Keratinocyte (primary cell): ENCODE measurements at regions not wholly inside any gene's neighbourhood (a gene's known extent, or its start where the extent isn't known, plus 50 kb on each side); places are given as distances from the start of the nearest gene placed in this dataset.

ENCODE experiments used
- DNase-seq: peaks from one replicate; pipeline ENCODE4 v3.0.0-alpha.2; 2011; ENCODE audit warnings: low read depth, missing footprints, low spot score
- FAIRE-seq: peaks from 2 replicates; lab custom pipeline; 2011; peaks lifted over from hg19 to GRCh38; lab: Jason Lieb, UNC
- H2AFZ ChIP-seq: 2 replicates; pipeline ENCODE4 v1.6.0; 2012; ENCODE audit warnings: low read length, control low read depth, inconsistent platforms; ENCODE audit not compliant: control insufficient read depth
- H3K27ac ChIP-seq: 2 replicates; pipeline ENCODE4 v1.5.1; 2011; ENCODE audit warnings: low read length; ENCODE audit not compliant: control insufficient read depth, insufficient read depth
- H3K27me3 ChIP-seq: 3 replicates; pipeline ENCODE4 v1.6.0; 2011; ENCODE audit warnings: low read length; ENCODE audit not compliant: control insufficient read depth, insufficient read depth; ENCODE audit errors: extremely low read depth
- H3K36me3 ChIP-seq, 2 experiments: 2 replicates in 1 of 2; 3 replicates in 1 of 2; pipeline ENCODE4 v1.5.1; 2011; ENCODE audit warnings: low read length in 2 of 2, mild to moderate bottlenecking in 1 of 2; ENCODE audit not compliant: control insufficient read depth in 2 of 2, insufficient read depth in 2 of 2; ENCODE audit errors: extremely low read depth in 1 of 2
- H3K4me1 ChIP-seq: 3 replicates; pipeline ENCODE4 v1.5.1; 2011; ENCODE audit warnings: low read length; ENCODE audit not compliant: control insufficient read depth, insufficient read depth; ENCODE audit errors: extremely low read depth
- H3K4me2 ChIP-seq: 3 replicates; pipeline ENCODE4 v1.6.0; 2011; ENCODE audit warnings: low read depth, low read length; ENCODE audit not compliant: control insufficient read depth, insufficient read depth; ENCODE audit errors: extremely low read depth
- H3K4me3 ChIP-seq, 3 experiments: fragments of 200-600 bp in 1 of 3; sonication (generic) in 1 of 3; 2 replicates in 2 of 3; 3 replicates in 1 of 3; pipeline ENCODE4 v1.5.1; 2011 to 2016; ENCODE audit warnings: low read length in 3 of 3, mild to moderate bottlenecking in 3 of 3, control low read depth in 2 of 3, inconsistent platforms in 1 of 3, low read depth in 1 of 3, mixed read lengths in 1 of 3, mixed run types in 1 of 3, moderate library complexity in 1 of 3; ENCODE audit not compliant: control insufficient read depth in 2 of 3, insufficient read depth in 2 of 3; ENCODE audit errors: extremely low read depth in 1 of 3
- H3K79me2 ChIP-seq: 2 replicates; pipeline ENCODE4 v1.6.0; 2012; ENCODE audit warnings: low read length; ENCODE audit not compliant: control insufficient read depth, insufficient read depth
- H3K9ac ChIP-seq: 3 replicates; pipeline ENCODE4 v1.6.0; 2011; ENCODE audit warnings: low read length; ENCODE audit not compliant: control insufficient read depth, insufficient read depth; ENCODE audit errors: extremely low read depth
- H3K9me1 ChIP-seq: 3 replicates; pipeline ENCODE4 v1.6.0; 2011; ENCODE audit warnings: low read length; ENCODE audit not compliant: control insufficient read depth, insufficient read depth; ENCODE audit errors: extremely low read depth
- H3K9me3 ChIP-seq: 2 replicates; pipeline ENCODE4 v1.5.1; 2012; ENCODE audit warnings: low read depth, low read length; ENCODE audit not compliant: control insufficient read depth
- H4K20me1 ChIP-seq: 3 replicates; pipeline ENCODE4 v1.6.0; 2011; ENCODE audit warnings: low read length; ENCODE audit not compliant: control insufficient read depth, insufficient read depth; ENCODE audit errors: extremely low read depth
- EZH2 ChIP-seq: IDR thresholded peaks from one replicate; pipeline ENCODE4 v1.6.1; 2012; ENCODE audit warnings: inconsistent platforms, mild to moderate bottlenecking, low read length, moderate library complexity
- dilution Hi-C: fragments of 300-500 bp; cut with MboI; formaldehyde crosslinking; loops from one replicate; pipeline ENCODE4 v1.7.0; 2020; ENCODE audit warnings: low sequenced_read_pairs; ENCODE audit not compliant: extremely low pct_ligation_motif_present
- TF ChIP-seq, protein P1 (sequence below), 3 experiments: IDR thresholded peaks in 1 of 3; conservative IDR thresholded peaks in 1 of 3; optimal IDR thresholded peaks in 1 of 3; 2 replicates in 2 of 3; 3 replicates in 1 of 3; pipeline versions ENCODE3 to v1.5.1; 2011; ENCODE audit warnings: low read length in 3 of 3, mild to moderate bottlenecking in 3 of 3, moderate library complexity in 2 of 3, control low read depth in 1 of 3, inconsistent platforms in 1 of 3; ENCODE audit not compliant: insufficient read depth in 2 of 3; ENCODE audit errors: extremely low read depth in 1 of 3

DNA sequence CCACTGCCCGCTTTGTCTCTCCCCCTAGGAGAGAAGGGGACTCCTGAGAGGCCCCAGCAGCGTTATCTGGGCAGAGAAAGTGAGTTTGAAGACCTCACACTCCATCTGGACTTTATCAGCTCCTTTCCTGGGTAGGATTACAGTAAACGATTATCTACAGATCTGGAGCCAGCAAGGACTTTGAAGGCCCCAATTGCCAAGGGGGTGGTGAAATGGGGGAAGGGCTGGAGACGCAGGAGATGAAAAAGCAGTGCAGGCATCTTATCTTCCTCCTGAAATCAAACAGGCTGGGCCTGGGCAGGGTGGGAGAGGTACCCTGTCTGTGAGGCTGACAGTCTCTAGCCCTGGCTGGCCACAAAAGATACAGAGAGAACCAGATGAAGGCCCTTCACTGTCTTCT is 105.8 kb upstream of the MSX2 start:
- H3K36me3 ChIP-seq: no peaks in the 10 kb centered on the region
- H4K20me1 ChIP-seq: no peaks in the 10 kb centered on the region
- TF ChIP-seq EZH2: no peak
- TF ChIP-seq, protein P1, sequence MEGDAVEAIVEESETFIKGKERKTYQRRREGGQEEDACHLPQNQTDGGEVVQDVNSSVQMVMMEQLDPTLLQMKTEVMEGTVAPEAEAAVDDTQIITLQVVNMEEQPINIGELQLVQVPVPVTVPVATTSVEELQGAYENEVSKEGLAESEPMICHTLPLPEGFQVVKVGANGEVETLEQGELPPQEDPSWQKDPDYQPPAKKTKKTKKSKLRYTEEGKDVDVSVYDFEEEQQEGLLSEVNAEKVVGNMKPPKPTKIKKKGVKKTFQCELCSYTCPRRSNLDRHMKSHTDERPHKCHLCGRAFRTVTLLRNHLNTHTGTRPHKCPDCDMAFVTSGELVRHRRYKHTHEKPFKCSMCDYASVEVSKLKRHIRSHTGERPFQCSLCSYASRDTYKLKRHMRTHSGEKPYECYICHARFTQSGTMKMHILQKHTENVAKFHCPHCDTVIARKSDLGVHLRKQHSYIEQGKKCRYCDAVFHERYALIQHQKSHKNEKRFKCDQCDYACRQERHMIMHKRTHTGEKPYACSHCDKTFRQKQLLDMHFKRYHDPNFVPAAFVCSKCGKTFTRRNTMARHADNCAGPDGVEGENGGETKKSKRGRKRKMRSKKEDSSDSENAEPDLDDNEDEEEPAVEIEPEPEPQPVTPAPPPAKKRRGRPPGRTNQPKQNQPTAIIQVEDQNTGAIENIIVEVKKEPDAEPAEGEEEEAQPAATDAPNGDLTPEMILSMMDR (optimal IDR thresholded peaks at IDR 0.05 in 1 of 3, IDR thresholded peaks at IDR 0.05 in 1 of 3, conservative IDR thresholded peaks at IDR 0.05 in 1 of 3; ENCODE audit: extremely low read depth in 1 of 3, insufficient read depth in 2 of 3, low read length in 3 of 3): no peak
- no peak for FAIRE-seq
- H3K79me2 ChIP-seq: no peaks in the 10 kb centered on the region
- no peak overlapping the region for H3K27ac ChIP-seq
- H3K4me2 ChIP-seq: no peak overlapping the region
- H3K4me1 ChIP-seq: no peaks in the 10 kb centered on the region
- DNase-seq: no peak
- no peak overlapping the region for H3K9ac ChIP-seq
- H3K4me3 ChIP-seq: no peak overlapping the region
- no peaks in the 10 kb centered on the region for H3K9me1 ChIP-seq
- no peaks in the 10 kb centered on the region for H3K9me3 ChIP-seq
- H2AFZ ChIP-seq: no peak overlapping the region
- dilution Hi-C loops: no loop called here
- H3K27me3 ChIP-seq: no peaks in the 10 kb centered on the region

DNA sequence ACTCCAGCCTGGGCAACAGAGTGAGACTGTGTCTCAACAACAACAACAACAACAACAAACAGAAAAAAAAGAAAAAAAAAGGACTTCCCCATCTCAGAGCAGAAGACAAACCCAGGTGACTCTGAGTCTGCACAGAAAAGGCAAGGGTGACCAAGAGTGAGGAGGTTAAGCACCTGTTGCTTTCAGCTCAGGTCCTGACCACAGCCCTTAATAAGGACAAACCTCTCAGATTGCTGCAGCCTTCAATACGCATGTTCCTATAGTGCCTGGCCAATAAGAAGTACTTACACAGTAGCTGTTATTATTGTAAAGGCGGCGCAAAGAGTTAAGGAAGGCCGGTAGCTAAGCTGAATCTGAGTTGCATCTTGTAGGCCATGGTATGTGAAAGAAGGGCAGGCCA is 102.3 kb upstream of the MSX2 start:
- DNase-seq (no peak), FAIRE-seq (no peak)
- H3K27ac ChIP-seq: no peak overlapping the region
- no peaks in the 10 kb centered on the region for H3K9me3 ChIP-seq
- dilution Hi-C loops: no loop called here
- no peaks in the 10 kb centered on the region for H3K36me3 ChIP-seq
- H4K20me1 ChIP-seq: no peaks in the 10 kb centered on the region
- H3K27me3 ChIP-seq: no peaks in the 10 kb centered on the region
- H3K9me1 ChIP-seq: no peaks in the 10 kb centered on the region
- H3K79me2 ChIP-seq: no peaks in the 10 kb centered on the region
- no peak for TF ChIP-seq EZH2
- TF ChIP-seq, protein P1 (optimal IDR thresholded peaks at IDR 0.05 in 1 of 3, IDR thresholded peaks at IDR 0.05 in 1 of 3, conservative IDR thresholded peaks at IDR 0.05 in 1 of 3; ENCODE audit: extremely low read depth in 1 of 3, insufficient read depth in 2 of 3, low read length in 3 of 3): no peak
- no peaks in the 10 kb centered on the region for H3K4me1 ChIP-seq
- no peak overlapping the region for H3K4me3 ChIP-seq
- H3K9ac ChIP-seq: no peak overlapping the region
- H3K4me2 ChIP-seq: no peak overlapping the region
- H2AFZ ChIP-seq: no peak overlapping the region
